Trophoblast cell (in vitro differentiated cells and primary cell): ENCODE measurements at regions not wholly inside any gene's neighbourhood (a gene's known extent, or its start where the extent isn't known, plus 50 kb on each side); places are given as distances from the start of the nearest gene placed in this dataset.

Source experiments
- DNase-seq, 2 donors: peaks; one replicate each; pipeline ENCODE4 v3.0.0-alpha.2; 2016
- H2AFZ ChIP-seq: 2 replicates; pipeline ENCODE4 v1.6.1; 2013; ENCODE audit warnings: low read length, moderate library complexity, mild to moderate bottlenecking; ENCODE audit not compliant: insufficient read depth, poor library complexity
- H2AK5ac ChIP-seq: 2 replicates; pipeline ENCODE4 v1.6.1; 2013; ENCODE audit warnings: mild to moderate bottlenecking, low read length
- H2BK120ac ChIP-seq: 2 replicates; pipeline ENCODE4 v1.6.1; 2013; ENCODE audit warnings: low read length, mild to moderate bottlenecking, moderate library complexity; ENCODE audit not compliant: insufficient read depth, poor library complexity
- H2BK12ac ChIP-seq: 2 replicates; pipeline ENCODE4 v1.6.1; 2013; ENCODE audit warnings: mild to moderate bottlenecking, low read length, moderate library complexity
- H2BK5ac ChIP-seq: 2 replicates; pipeline ENCODE4 v1.6.1; 2013; ENCODE audit warnings: low read length, low read depth, moderate library complexity, mild to moderate bottlenecking; ENCODE audit not compliant: poor library complexity
- H3K14ac ChIP-seq: 2 replicates; pipeline ENCODE4 v1.6.1; 2013; ENCODE audit warnings: mild to moderate bottlenecking, low read length
- H3K18ac ChIP-seq: 2 replicates; pipeline ENCODE4 v1.6.1; 2013; ENCODE audit warnings: mild to moderate bottlenecking, low read length
- H3K23ac ChIP-seq: 2 replicates; pipeline ENCODE4 v1.6.1; 2013; ENCODE audit warnings: low read length
- H3K27ac ChIP-seq: 2 replicates; pipeline ENCODE4 v1.5.1; 2013; ENCODE audit warnings: low read depth, mild to moderate bottlenecking, inconsistent platforms, low read length, moderate library complexity
- H3K27me3 ChIP-seq: 2 replicates; pipeline ENCODE4 v1.6.1; 2013; ENCODE audit warnings: inconsistent platforms, mild to moderate bottlenecking, low read length, moderate library complexity; ENCODE audit not compliant: insufficient read depth
- H3K36me3 ChIP-seq, 2 experiments: 1 replicate in 1 of 2; 2 replicates in 1 of 2; pipeline ENCODE4 v1.6.1; 2013; ENCODE audit warnings: low read length in 2 of 2, mild to moderate bottlenecking in 2 of 2, moderate library complexity in 1 of 2; ENCODE audit not compliant: insufficient read depth in 2 of 2, control insufficient read depth in 1 of 2
- H3K4ac ChIP-seq: 2 replicates; pipeline ENCODE4 v1.6.1; 2013; ENCODE audit warnings: low read depth, mild to moderate bottlenecking, low read length, moderate library complexity
- H3K4me1 ChIP-seq, 2 experiments: 1 replicate in 1 of 2; 2 replicates in 1 of 2; pipeline ENCODE4 v1.6.1; 2013; ENCODE audit warnings: low read length in 2 of 2, mild to moderate bottlenecking in 2 of 2, moderate library complexity in 1 of 2; ENCODE audit not compliant: insufficient read depth in 2 of 2, control insufficient read depth in 1 of 2
- H3K4me2 ChIP-seq: 2 replicates; pipeline ENCODE4 v1.6.1; 2013; ENCODE audit warnings: inconsistent platforms, mild to moderate bottlenecking, low read length, moderate library complexity
- H3K4me3 ChIP-seq: 2 replicates; pipeline ENCODE4 v1.5.1; 2013; ENCODE audit warnings: mild to moderate bottlenecking, low read depth, low read length, inconsistent platforms
- H3K79me1 ChIP-seq: one replicate; pipeline ENCODE4 v1.6.1; 2013; ENCODE audit warnings: low read length
- H3K79me2 ChIP-seq: 2 replicates; pipeline ENCODE4 v1.6.1; 2013; ENCODE audit warnings: low read length, mild to moderate bottlenecking; ENCODE audit not compliant: control insufficient read depth, insufficient read depth, poor library complexity
- H3K9ac ChIP-seq: 2 replicates; pipeline ENCODE4 v1.6.1; 2013; ENCODE audit warnings: mild to moderate bottlenecking, low read length
- H3K9me3 ChIP-seq: 2 replicates; pipeline ENCODE4 v1.6.1; 2013; ENCODE audit warnings: low read depth, mild to moderate bottlenecking, control low read depth, inconsistent platforms, low read length; ENCODE audit not compliant: insufficient read depth
- H4K12ac ChIP-seq: 2 replicates; pipeline ENCODE4 v1.6.1; 2013; ENCODE audit warnings: low read depth, mild to moderate bottlenecking, low read length, moderate library complexity
- H4K8ac ChIP-seq: 2 replicates; pipeline ENCODE4 v1.6.1; 2013; ENCODE audit warnings: low read depth, mild to moderate bottlenecking, low read length, moderate library complexity
- H4K91ac ChIP-seq: one replicate; pipeline ENCODE4 v1.6.1; 2013; ENCODE audit warnings: low read depth, mild to moderate bottlenecking, low read length, moderate library complexity
- WGBS: extraction: QIAGEN DNeasy Blood & Tissue Kit; methylation state at CpG from one replicate; pipeline ENCODE4 v1.1.7; 2013; ENCODE audit warnings: missing lambda C conversion rate; ENCODE audit not compliant: insufficient read length, insufficient coverage; ENCODE audit errors: extremely low coverage; 5-methylcytosine and 5-hydroxymethylcytosine counted together

GRCh38 chr5:120761986-120762385, 297.9 kb downstream of the PRR16 start:
- H2BK12ac ChIP-seq, result no peak overlapping the region
- no peak overlapping the region for H3K9ac ChIP-seq
- H3K18ac ChIP-seq, result no peak overlapping the region
- no peaks in the 10 kb centered on the region for H3K79me2 ChIP-seq
- no peak overlapping the region for H3K23ac ChIP-seq
- no CpG with 5 or more reads among the region's 1 CpG for WGBS
- no peak overlapping the region for H2AFZ ChIP-seq
- no peaks in the 10 kb centered on the region for H3K27me3 ChIP-seq
- H3K4me2 ChIP-seq, result no peak overlapping the region
- H4K8ac ChIP-seq, result no peak overlapping the region
- DNase-seq, result no peak
- no peaks in the 10 kb centered on the region for H3K4me1 ChIP-seq
- H4K12ac ChIP-seq, result no peak overlapping the region
- no peak overlapping the region for H4K91ac ChIP-seq
- no peaks in the 10 kb centered on the region for H3K36me3 ChIP-seq
- no peak overlapping the region for H2AK5ac ChIP-seq
- H3K4me3 ChIP-seq, result no peak overlapping the region
- no peak overlapping the region for H3K14ac ChIP-seq
- H3K79me1 ChIP-seq, result no peaks in the 10 kb centered on the region
- no peaks in the 10 kb centered on the region for H3K9me3 ChIP-seq
- H3K27ac ChIP-seq, result no peak overlapping the region
- H2BK5ac ChIP-seq, result no peak overlapping the region
- H2BK120ac ChIP-seq, result no peak overlapping the region
- no peak overlapping the region for H3K4ac ChIP-seq

- no peak overlapping the region for H2BK120ac ChIP-seq
- no peak overlapping the region for H3K4ac ChIP-seq
- H2AFZ ChIP-seq, result no peak overlapping the region
- no peak overlapping the region for H3K18ac ChIP-seq
- no peak overlapping the region for H4K12ac ChIP-seq
- DNase-seq, result no peak
- H3K4me2 ChIP-seq, result no peak overlapping the region
- no peaks in the 10 kb centered on the region for H3K4me1 ChIP-seq
- no peak overlapping the region for H2BK12ac ChIP-seq
- no peak overlapping the region for H3K27ac ChIP-seq
- H3K36me3 ChIP-seq, result no peaks in the 10 kb centered on the region
- no CpG with 5 or more reads among the region's 2 CpGs for WGBS
- H3K27me3 ChIP-seq, result no peaks in the 10 kb centered on the region
- no peaks in the 10 kb centered on the region for H3K79me1 ChIP-seq
- no peaks in the 10 kb centered on the region for H3K79me2 ChIP-seq
- H3K9me3 ChIP-seq, result no peaks in the 10 kb centered on the region
- no peak overlapping the region for H3K9ac ChIP-seq
- H3K23ac ChIP-seq, result no peak overlapping the region
- H4K91ac ChIP-seq, result no peak overlapping the region
- H2AK5ac ChIP-seq, result no peak overlapping the region
- no peak overlapping the region for H3K4me3 ChIP-seq
- H4K8ac ChIP-seq, result no peak overlapping the region
- H3K14ac ChIP-seq, result no peak overlapping the region
- no peak overlapping the region for H2BK5ac ChIP-seq
Observed at GRCh38 chr5:120765189-120765588, 301.1 kb downstream of the PRR16 start.

- H2BK12ac ChIP-seq, result no peak overlapping the region
- H3K9me3 ChIP-seq, result no peaks in the 10 kb centered on the region
- no peak overlapping the region for H3K27ac ChIP-seq
- H3K23ac ChIP-seq, result no peak overlapping the region
- H4K91ac ChIP-seq, result no peak overlapping the region
- WGBS, result no CpG with 5 or more reads among the region's 1 CpG
- H3K79me1 ChIP-seq, result no peaks in the 10 kb centered on the region
- H2BK5ac ChIP-seq, result no peak overlapping the region
- H2BK120ac ChIP-seq, result no peak overlapping the region
- no peak overlapping the region for H3K9ac ChIP-seq
- no peak overlapping the region for H4K12ac ChIP-seq
- no peak for DNase-seq
- H3K4me2 ChIP-seq, result no peak overlapping the region
- no peak overlapping the region for H3K14ac ChIP-seq
- no peaks in the 10 kb centered on the region for H3K36me3 ChIP-seq
- H3K4ac ChIP-seq, result no peak overlapping the region
- H2AK5ac ChIP-seq, result no peak overlapping the region
- H3K27me3 ChIP-seq, result no peaks in the 10 kb centered on the region
- no peak overlapping the region for H2AFZ ChIP-seq
- no peaks in the 10 kb centered on the region for H3K4me1 ChIP-seq
- no peak overlapping the region for H3K4me3 ChIP-seq
- no peak overlapping the region for H4K8ac ChIP-seq
- no peak overlapping the region for H3K18ac ChIP-seq
- no peaks in the 10 kb centered on the region for H3K79me2 ChIP-seq
Observed at GRCh38 chr5:120767178-120767820, 303.2 kb downstream of the PRR16 start.

DNA sequence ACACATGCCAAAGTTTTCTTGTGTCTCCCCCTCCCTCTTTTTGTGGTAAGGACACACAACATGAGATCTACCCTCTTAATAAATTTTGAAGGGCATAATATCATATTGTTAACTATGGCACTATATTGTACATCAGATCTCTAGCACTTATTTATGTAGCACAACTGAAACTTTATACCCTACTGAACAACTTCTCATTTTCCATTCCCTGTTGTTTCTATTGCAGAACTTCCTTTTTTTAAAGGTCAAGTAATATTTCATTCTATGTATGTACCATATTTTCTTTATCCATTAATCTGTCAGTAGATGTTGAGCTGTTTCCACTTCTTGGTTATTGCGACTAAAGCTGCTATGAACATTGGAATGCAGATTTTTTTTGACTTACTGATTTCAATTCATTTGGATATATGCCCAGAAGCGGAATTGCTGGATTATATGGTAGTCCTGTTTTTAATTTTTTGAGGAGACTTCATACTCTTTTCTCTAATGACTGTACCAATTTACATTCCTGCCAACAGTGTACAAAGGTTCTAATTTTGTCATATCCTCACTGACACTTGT, 305.3 kb downstream of the PRR16 start:
- no peaks in the 10 kb centered on the region for H3K4me1 ChIP-seq
- H3K4me3 ChIP-seq, result no peak overlapping the region
- H4K8ac ChIP-seq, result no peak overlapping the region
- no peak for DNase-seq
- H2AK5ac ChIP-seq, result no peak overlapping the region
- H3K4me2 ChIP-seq, result no peak overlapping the region
- no peak overlapping the region for H4K91ac ChIP-seq
- H3K23ac ChIP-seq, result no peak overlapping the region
- H3K9ac ChIP-seq, result no peak overlapping the region
- no peak overlapping the region for H2BK120ac ChIP-seq
- H3K9me3 ChIP-seq, result no peaks in the 10 kb centered on the region
- H3K27ac ChIP-seq, result no peak overlapping the region
- no peak overlapping the region for H3K14ac ChIP-seq
- H3K79me2 ChIP-seq, result no peaks in the 10 kb centered on the region
- H4K12ac ChIP-seq, result no peak overlapping the region
- no peak overlapping the region for H2AFZ ChIP-seq
- WGBS, result no CpG with 5 or more reads among the region's 2 CpGs
- H2BK12ac ChIP-seq, result no peak overlapping the region
- H3K27me3 ChIP-seq, result no peaks in the 10 kb centered on the region
- H3K36me3 ChIP-seq, result no peaks in the 10 kb centered on the region
- no peak overlapping the region for H3K4ac ChIP-seq
- no peak overlapping the region for H2BK5ac ChIP-seq
- H3K18ac ChIP-seq, result no peak overlapping the region
- H3K79me1 ChIP-seq, result no peaks in the 10 kb centered on the region
